Dermis blood vessel endothelial cell (primary cell): ENCODE measurements at regions not wholly inside any gene's neighbourhood (a gene's known extent, or its start where the extent isn't known, plus 50 kb on each side); places are given as distances from the start of the nearest gene placed in this dataset.
"Not testable (repeated sequence)": the region's sequence is repeated elsewhere in the genome, so short reads cannot be mapped to it uniquely, and the experiment has no call there.

ENCODE experiments used
- DNase-seq: peaks from one replicate; pipeline ENCODE4 v3.0.0; 2010

DNA sequence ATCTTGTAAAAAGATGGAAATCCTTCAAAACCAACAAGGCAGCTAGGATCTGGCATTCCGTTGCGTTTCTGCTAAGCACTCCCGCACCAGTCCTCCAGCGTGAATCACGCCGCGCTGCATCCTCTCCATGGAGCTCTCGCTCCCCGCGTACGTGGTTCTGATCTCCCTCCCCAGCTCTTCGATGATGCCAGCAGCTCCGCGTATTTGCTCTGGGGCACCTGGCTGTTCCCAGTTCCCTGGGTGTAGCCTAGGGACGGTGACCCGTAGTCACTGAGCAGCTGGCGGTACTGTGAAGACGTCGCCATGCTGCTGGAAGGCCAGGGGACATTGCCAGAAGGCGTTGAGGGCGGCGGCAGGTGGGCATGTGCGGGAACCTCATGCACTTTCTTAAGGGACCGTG lies 407.5 kb downstream of the RNF144A start:
- DNase-seq = no peak

DNA sequence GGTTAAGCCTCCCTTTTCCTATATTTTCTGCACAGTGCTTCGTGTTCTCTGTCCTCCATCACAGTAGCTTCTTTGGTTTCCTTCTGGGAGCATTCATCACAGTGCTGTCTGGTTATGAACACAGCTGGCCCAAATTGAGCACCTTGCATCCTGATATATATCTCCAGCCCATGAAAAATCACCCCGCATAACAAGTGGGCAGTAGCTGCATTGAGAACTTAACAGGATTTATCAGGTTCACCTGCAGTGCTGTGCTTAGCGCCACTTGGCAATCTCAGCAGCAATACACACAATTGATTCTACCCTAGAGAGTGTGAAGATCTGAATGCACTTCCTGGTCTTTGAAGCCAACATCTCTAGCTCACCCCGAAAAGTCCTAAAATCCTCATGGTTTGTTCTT lies 408.0 kb downstream of the RNF144A start:
- DNase-seq = no peak

- DNase-seq = no peak
Observed at GRCh38 chr2:7329465-7329864, 412.3 kb downstream of the RNF144A start.

DNA sequence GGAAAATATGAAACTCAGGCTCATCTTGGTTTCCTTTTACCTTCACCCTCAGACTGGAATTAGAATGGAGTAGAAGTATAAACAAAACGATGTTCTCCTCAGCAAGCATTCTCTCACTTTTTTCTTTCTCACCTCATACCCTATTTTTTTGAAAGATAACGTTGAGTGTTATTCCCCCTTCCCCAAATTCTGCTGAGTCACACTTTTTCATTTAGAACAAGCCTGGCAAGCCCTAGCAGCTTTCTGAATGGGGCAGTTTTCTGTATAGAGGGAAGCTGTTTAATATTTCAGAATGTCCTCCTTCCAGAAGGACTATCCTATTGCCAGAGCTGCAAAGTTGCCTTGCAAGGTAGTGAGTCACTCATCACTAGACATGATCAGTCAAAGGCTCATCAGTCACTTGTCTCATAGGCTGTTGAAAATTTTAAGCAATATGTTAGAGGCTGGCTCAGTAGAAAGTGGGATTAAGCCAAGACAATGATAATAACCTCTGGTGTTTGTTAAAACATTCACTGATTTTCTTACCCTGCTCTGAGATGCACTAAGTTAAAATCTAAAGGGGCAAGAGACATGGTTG lies 416.1 kb downstream of the RNF144A start:
- DNase-seq = no peak

GRCh38 chr2:7333960-7334493 lies 416.8 kb downstream of the RNF144A start:
- DNase-seq = no peak

DNA sequence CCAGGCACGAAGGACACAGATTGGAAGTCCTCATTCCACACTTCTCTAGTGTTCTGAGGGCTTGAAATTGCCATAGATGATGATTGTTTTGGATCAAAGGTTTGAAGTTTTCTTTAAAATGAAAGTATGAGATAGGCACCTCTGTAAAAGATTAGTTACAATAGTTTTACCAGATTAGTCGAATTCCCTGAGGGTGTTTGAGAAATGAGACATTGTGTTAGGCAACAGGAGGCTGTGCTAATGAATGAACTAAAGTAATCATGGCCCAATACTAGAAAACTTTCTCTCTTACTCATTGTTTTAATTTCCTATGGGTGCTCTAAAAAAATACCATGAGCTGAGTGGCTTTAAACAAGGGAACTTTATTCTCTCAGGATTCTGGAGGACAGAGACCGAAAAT lies 421.7 kb downstream of the RNF144A start:
- DNase-seq = no peak

DNA sequence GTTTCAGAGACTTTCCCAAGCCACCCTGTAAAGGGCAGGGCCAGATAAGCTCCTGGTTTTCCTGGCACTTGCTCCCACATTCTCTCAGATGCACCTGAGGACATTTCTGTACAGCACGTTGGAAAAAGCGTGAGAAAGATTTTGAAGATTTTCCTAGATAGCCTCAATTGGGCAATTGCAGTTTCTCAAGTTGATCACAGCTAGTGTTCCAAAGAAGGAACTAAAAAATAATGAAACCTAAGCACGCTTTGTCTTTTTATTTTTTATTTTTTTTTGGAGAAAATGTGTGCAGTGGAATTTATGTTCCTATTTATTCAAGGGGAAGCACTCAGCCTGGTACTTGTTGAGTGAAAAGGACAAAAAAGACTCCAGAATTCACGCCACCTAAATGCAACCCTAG lies 429.1 kb downstream of the RNF144A start:
- no peak for DNase-seq

GRCh38 chr2:7348761-7349160 lies 431.5 kb downstream of the RNF144A start:
- DNase-seq = no peak

DNA sequence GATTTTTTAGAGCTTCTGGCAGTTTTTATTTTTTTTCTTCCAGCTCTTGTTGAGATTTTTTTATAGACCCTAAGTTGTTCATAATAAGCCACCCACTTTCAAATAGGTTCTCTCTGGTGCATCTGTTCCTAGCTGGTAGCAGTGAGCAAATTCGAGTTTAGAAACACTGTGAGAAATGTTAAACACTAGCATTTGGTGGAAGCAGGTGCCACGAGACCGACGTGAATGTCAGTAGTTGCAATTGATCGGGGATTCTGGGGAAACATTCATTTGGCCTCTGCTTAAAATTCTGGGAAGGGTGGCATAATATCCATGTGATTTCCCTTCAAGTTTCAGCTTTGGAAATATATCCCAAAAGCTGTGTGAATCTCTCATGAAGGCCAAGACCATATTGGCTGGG lies 435.0 kb downstream of the RNF144A start:
- no peak for DNase-seq

GRCh38 chr2:7353571-7353970 lies 436.4 kb downstream of the RNF144A start:
- DNase-seq = no peak

- DNase-seq = no peak
Observed at GRCh38 chr2:7355781-7356180, 438.6 kb downstream of the RNF144A start.

DNA sequence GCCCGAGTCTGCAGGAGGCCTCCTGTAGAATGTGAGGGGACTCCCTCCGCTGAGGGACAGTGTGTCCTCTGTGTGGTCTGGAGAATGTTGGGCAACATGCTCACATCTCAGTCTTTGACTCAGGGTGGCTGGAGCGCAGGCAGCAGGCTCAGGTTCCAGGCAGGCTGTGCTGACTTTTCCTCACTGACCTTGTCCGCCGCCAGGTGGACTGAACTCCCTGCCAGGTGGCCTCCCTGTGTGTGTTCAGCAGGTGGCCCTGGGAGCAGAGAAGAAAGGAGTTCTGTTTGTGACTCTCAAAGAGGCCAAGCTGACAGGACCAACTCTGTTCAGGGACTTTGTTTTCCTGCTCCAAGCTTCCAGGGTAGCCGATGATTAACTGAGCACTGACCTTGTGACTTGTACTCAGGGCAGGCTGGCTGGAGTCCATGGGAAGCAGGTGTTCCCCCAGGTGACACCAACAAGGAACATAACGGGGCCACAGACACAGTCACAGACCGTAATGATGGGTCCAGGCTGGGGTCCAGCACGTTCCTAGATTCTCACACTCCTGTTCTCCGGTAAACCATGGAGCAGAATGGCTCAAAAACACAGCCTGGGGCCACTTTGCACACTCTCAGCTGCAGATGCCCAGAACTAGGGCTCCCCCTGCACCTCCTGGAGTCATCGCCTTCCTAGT lies 439.8 kb downstream of the RNF144A start:
- no peak for DNase-seq

DNA sequence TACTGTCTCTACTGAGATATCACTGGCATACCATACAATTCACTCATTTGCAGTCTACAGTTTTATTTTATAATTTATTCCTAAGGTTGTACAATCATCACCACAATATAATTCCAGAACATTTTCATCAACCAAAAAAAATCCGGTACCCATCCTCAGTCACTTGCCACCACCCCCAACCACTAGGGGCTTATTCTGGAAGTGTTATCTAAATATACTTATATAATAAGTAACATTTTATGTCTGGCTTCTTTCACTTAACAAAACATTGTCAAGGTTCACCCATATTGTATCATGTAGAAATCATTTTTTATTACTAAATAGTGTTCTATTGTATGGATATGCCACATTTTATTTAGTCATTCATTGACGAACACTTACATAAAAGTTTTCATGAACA lies 440.8 kb downstream of the RNF144A start:
- DNase-seq = no peak

DNA sequence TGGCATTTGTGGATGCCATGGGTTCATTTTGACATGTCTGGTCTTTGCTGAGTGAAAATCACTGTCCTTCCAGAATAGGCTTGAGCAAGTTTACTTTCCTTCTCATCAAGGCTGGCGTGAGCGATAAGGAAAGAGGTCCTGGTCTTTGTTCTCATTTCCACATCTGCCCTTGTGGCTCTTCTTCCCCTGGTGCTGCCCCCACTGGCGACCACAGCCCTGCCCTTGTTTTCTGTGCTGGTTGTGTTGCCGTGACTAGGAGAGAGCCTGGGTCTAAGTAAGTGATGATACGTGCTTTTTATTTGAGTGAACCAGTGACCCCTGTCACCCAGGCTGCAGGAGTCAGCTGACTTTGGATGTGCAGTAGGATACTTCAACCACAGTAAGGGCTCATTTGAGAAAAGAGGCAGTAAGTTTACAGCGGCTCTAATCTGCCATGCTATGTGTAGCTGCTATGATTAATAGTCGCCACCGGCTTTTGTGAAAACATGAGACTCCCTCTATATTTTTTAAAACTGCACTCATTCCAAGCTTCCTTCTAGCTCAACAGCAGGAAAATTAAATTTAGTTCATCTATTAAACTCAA lies 441.7 kb downstream of the RNF144A start:
- no peak for DNase-seq

DNA sequence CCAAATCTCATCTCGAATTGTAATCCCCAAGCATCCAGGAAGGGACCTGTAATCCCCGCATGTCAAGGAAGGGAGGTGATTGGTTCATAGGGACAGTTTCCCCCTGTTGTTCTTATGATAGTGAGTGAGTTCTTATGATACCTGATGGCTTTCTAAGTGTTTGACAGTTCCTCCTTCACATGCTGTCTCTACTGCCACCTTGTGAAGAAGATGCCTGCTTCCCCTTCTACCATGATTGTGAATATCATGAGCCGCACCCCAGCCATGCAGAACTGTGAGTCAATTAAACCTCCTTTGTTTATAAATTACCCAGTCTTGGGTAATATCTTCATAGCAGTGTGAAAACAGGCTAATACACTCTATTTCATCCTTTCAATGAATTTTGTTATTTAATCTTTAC lies 446.7 kb downstream of the RNF144A start:
- no peak for DNase-seq

DNA sequence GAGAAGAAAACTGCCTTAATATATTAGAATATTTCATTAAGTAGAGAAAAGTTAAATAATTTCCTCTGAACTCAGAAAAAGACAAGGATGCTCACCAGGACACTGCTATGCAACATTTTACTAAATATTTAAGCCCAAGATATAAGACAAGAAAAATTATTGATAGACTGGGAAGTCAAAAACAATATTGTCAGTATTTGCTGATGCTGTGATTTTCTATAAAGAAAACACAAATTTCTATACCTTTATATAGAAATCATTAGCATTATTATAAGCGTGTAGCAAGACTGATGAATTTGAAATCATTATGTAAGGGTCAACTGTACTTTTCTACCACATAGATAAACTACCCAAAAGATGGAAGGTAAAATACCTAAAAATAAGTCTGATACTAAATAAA lies 451.0 kb downstream of the RNF144A start:
- no peak for DNase-seq

DNA sequence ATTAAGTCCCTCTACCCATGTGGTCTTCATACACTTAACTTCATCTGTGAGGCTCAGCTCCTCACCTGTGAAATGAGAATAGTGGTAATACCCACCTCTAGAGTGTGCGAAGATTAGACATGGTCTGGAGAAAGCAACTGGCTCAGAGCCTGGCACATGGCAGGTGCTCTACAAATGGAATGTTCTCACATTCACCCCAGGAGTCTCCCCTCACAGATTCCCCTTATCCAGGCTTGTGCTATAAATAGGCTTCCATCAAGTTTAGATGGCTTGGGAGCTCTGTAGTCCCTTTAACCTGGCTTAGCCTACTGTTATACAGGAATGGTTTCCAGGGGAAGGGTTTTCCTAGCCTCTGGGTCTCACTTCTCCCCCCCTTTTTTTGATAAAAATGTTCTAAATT lies 455.9 kb downstream of the RNF144A start:
- no peak for DNase-seq

GRCh38 chr2:7375901-7376300 lies 458.7 kb downstream of the RNF144A start:
- no peak for DNase-seq

- DNase-seq = no peak
Observed at GRCh38 chr2:7377916-7378569, 460.8 kb downstream of the RNF144A start.

DNA sequence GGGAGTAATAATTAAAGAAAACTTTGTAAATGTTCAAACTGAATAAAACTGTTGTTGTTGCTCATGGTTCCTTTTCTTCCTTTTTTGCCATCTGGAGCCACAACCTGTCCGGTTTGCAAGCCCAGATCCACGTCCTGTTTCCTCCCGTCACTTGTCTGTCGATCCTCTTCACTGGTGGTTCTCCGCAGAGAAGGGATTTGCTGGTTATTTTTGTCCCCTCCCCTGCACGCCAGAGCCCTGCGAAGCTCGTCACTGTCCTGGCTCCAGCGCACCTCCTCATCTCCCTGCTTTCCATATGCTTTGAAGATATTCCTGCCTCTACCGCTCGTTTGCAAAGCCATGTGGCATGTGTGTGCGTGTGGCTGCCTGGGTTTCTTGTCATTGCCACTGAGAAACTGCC lies 461.4 kb downstream of the RNF144A start:
- no peak for DNase-seq

GRCh38 chr2:7379799-7380198 lies 462.6 kb downstream of the RNF144A start:
- DNase-seq = no peak

DNA sequence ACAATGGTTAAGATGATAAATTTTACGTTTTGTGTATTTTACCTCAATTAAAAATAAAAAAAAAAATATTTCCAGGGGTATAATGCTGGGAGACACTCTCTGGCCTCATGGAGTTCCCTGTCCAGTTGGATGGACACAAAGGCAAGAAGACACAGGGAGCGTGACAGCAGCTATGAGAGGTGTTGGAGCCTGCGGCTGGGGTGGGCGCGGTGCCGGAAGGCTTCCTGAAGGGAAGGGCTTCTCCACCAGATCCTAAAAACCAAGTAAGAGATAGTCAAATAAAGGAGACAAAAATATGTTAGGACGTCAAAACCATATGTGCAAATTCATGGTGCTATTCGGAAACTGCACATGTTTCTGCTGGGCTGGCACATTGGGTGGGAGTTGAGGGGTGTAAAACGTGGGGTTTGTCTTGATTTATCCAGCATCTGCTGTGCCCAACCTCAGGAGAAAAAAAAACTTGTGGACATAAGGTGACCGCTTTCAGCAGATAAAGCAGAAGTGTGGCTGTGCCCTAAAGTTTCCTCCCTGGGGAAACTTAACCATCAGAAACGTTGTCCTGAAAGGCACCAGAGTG lies 467.6 kb downstream of the RNF144A start:
- DNase-seq = no peak

- DNase-seq = not testable (repeated sequence)
Observed at GRCh38 chr2:7390311-7390710, 473.1 kb downstream of the RNF144A start.
